K562 (cell line): ENCODE measurements at regions not wholly inside any gene's neighbourhood (a gene's known extent, or its start where the extent isn't known, plus 50 kb on each side); places are given as distances from the start of the nearest gene placed in this dataset.

Source experiments
- AFF4 ChIP-seq: sonication (generic); formaldehyde crosslinking; IDR thresholded peaks from 2 replicates; pipeline ENCODE4 v1.8.0; 2023; ENCODE audit warnings: mild to moderate bottlenecking, missing genetic modification reagents
- CREB5 ChIP-seq: fragments of 250-450 bp; sonication (Bioruptor Pico); IDR thresholded peaks from 2 replicates; pipeline ENCODE4 v1.5.0; 2020; ENCODE audit warnings: mild to moderate bottlenecking
- DDX20 ChIP-seq: fragments of 450-650 bp; IDR thresholded peaks from 2 replicates; pipeline ENCODE4 v1.6.1; 2016; ENCODE audit warnings: missing genetic modification characterization, low read depth, mild to moderate bottlenecking, missing compliant biosample characterization, moderate library complexity
- ETV6 ChIP-seq, 3 experiments: fragments of 150-350 bp in 1 of 3; sonication (generic) in 1 of 3; formaldehyde crosslinking in 1 of 3; IDR thresholded peaks; 2 replicates each; pipeline versions ENCODE4 v1.6.1 to v1.8.0; 2014 to 2022; ENCODE audit warnings: borderline replicate concordance in 2 of 3, low read depth in 2 of 3, antibody characterized with exemption in 1 of 3, low read length in 1 of 3, mild to moderate bottlenecking in 1 of 3, missing genetic modification reagents in 1 of 3
- MTF1 ChIP-seq: fragments of 250-450 bp; sonication (Bioruptor Pico); IDR thresholded peaks from 2 replicates; pipeline ENCODE4 v1.9.0; 2021; ENCODE audit warnings: moderate library complexity, mild to moderate bottlenecking, inconsistent platforms, borderline replicate concordance
- ZBTB1 ChIP-seq: sonication (generic); formaldehyde crosslinking; IDR thresholded peaks from 2 replicates; pipeline ENCODE4 v1.8.1; 2023; ENCODE audit warnings: missing genetic modification reagents, low read depth, mild to moderate bottlenecking, borderline replicate concordance
- ZNF324 ChIP-seq: fragments of 250-450 bp; sonication (Bioruptor Pico); IDR thresholded peaks from 2 replicates; pipeline ENCODE4 v1.4.0; 2020; ENCODE audit warnings: mild to moderate bottlenecking
- TF ChIP-seq, protein P1 (sequence below): fragments of 450-650 bp; formaldehyde crosslinking; IDR thresholded peaks from 2 replicates; pipeline ENCODE4 v1.4.0; 2022; ENCODE audit warnings: missing genetic modification characterization
- TF ChIP-seq, protein P2 (sequence below), 2 experiments: fragments of 450-650 bp in 1 of 2; sonication (generic) in 1 of 2; formaldehyde crosslinking; conservative IDR thresholded peaks; 2 replicates each; pipeline versions ENCODE4 v1.4.0 to v1.8.1; 2020 to 2022; ENCODE audit warnings: mild to moderate bottlenecking in 1 of 2, missing genetic modification reagents in 1 of 2
- TF ChIP-seq, protein P3 (sequence below): sonication (generic); formaldehyde crosslinking; IDR thresholded peaks from 2 replicates; pipeline ENCODE4 v1.8.1; 2023; ENCODE audit warnings: missing genetic modification reagents, mild to moderate bottlenecking, borderline replicate concordance

DNA sequence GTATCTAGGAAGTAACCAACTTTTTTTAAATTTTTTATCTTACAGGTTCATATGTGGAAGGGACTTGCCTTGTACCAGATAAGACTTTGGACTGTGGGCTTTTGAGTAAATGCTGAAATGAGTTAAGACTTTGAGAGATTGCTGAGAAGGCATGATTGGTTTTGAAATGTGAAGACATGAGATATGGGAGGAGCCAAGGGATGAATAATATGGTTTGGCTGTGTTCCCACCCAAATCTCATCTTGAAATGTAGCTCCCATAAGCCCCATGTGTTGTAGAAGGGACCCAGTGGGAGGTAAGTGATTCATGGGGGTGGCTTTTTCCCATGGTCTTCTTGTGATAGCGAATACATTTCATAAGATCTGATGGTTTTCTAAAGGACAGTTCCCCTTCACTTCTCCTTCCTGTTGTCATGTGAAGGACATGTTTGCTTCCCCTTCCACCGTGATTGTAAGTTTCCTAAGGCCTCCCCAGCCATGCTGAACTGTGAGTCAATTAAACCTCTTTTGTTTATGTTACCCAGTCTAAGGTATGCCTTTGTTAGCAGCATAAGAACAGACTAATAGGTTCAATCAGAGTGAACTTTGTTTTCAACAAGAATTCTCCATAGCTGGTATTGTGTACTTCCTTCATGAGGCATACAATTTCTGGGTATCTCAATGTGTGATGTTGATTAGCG is 535.6 kb upstream of the MEF2C start (continued):
- TF ChIP-seq, protein P1, sequence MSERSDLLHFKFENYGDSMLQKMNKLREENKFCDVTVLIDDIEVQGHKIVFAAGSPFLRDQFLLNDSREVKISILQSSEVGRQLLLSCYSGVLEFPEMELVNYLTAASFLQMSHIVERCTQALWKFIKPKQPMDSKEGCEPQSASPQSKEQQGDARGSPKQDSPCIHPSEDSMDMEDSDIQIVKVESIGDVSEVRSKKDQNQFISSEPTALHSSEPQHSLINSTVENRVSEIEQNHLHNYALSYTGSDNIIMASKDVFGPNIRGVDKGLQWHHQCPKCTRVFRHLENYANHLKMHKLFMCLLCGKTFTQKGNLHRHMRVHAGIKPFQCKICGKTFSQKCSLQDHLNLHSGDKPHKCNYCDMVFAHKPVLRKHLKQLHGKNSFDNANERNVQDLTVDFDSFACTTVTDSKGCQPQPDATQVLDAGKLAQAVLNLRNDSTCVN (CRISPR knock-in tag) = no peak
- TF ChIP-seq ZNF324 (no peak), DDX20 (tag) (no peak), ZBTB1 (CRISPR knock-in tag) (no peak), AFF4 (no peak), MTF1 (CRISPR knock-in tag) (no peak), CREB5 (CRISPR knock-in tag) (no peak), ETV6 (IDR thresholded peaks at IDR 0.05; ENCODE audit: borderline replicate concordance in 1 of 2, low read depth in 2 of 2, low read length in 1 of 2) (no peak; a peak in 1 of 4 replicates), ETV6 (CRISPR knock-in tag; IDR thresholded peaks at IDR 0.05; ENCODE audit: borderline replicate concordance) (no peak)
- TF ChIP-seq, protein P2, sequence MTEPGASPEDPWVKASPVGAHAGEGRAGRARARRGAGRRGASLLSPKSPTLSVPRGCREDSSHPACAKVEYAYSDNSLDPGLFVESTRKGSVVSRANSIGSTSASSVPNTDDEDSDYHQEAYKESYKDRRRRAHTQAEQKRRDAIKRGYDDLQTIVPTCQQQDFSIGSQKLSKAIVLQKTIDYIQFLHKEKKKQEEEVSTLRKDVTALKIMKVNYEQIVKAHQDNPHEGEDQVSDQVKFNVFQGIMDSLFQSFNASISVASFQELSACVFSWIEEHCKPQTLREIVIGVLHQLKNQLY (CRISPR knock-in tag; conservative IDR thresholded peaks at IDR 0.05) = no peak
- TF ChIP-seq, protein P3, sequence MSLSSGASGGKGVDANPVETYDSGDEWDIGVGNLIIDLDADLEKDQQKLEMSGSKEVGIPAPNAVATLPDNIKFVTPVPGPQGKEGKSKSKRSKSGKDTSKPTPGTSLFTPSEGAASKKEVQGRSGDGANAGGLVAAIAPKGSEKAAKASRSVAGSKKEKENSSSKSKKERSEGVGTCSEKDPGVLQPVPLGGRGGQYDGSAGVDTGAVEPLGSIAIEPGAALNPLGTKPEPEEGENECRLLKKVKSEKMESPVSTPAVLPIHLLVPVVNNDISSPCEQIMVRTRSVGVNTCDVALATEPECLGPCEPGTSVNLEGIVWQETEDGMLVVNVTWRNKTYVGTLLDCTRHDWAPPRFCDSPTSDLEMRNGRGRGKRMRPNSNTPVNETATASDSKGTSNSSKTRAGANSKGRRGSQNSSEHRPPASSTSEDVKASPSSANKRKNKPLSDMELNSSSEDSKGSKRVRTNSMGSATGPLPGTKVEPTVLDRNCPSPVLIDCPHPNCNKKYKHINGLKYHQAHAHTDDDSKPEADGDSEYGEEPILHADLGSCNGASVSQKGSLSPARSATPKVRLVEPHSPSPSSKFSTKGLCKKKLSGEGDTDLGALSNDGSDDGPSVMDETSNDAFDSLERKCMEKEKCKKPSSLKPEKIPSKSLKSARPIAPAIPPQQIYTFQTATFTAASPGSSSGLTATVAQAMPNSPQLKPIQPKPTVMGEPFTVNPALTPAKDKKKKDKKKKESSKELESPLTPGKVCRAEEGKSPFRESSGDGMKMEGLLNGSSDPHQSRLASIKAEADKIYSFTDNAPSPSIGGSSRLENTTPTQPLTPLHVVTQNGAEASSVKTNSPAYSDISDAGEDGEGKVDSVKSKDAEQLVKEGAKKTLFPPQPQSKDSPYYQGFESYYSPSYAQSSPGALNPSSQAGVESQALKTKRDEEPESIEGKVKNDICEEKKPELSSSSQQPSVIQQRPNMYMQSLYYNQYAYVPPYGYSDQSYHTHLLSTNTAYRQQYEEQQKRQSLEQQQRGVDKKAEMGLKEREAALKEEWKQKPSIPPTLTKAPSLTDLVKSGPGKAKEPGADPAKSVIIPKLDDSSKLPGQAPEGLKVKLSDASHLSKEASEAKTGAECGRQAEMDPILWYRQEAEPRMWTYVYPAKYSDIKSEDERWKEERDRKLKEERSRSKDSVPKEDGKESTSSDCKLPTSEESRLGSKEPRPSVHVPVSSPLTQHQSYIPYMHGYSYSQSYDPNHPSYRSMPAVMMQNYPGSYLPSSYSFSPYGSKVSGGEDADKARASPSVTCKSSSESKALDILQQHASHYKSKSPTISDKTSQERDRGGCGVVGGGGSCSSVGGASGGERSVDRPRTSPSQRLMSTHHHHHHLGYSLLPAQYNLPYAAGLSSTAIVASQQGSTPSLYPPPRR = no peak
